Endodermal cell (in vitro differentiated cells): ENCODE measurements at regions not wholly inside any gene's neighbourhood (a gene's known extent, or its start where the extent isn't known, plus 50 kb on each side); places are given as distances from the start of the nearest gene placed in this dataset.

Experiments
- DNase-seq: peaks from one replicate; pipeline ENCODE4 v3.0.0-alpha.2; 2017
- H3K27ac ChIP-seq: 2 replicates; pipeline ENCODE4 v1.5.1; 2013; ENCODE audit warnings: mild to moderate bottlenecking, low read depth, low read length, moderate library complexity
- H3K27me3 ChIP-seq: 2 replicates; pipeline ENCODE4 v1.6.1; 2013; ENCODE audit warnings: mild to moderate bottlenecking, low read length, moderate library complexity; ENCODE audit not compliant: insufficient read depth, control insufficient read depth, poor library complexity, severe bottlenecking
- H3K36me3 ChIP-seq: 2 replicates; pipeline ENCODE4 v1.7.0; 2013; ENCODE audit warnings: mild to moderate bottlenecking, low read length, moderate library complexity; ENCODE audit not compliant: control insufficient read depth, insufficient read depth
- H3K4me1 ChIP-seq: one replicate; pipeline ENCODE4 v1.7.0; 2013; ENCODE audit warnings: low read length; ENCODE audit not compliant: control insufficient read depth, insufficient read depth
- H3K4me3 ChIP-seq: 2 replicates; pipeline ENCODE4 v1.5.1; 2013; ENCODE audit warnings: mild to moderate bottlenecking, low read length, moderate library complexity
- H3K9ac ChIP-seq: 2 replicates; pipeline ENCODE4 v1.6.1; 2013; ENCODE audit warnings: mild to moderate bottlenecking, low read length, moderate library complexity; ENCODE audit not compliant: poor library complexity, severe bottlenecking; ENCODE audit errors: extremely low read depth
- H3K9me3 ChIP-seq: 2 replicates; pipeline ENCODE4 v1.6.1; 2013; ENCODE audit warnings: mild to moderate bottlenecking, low read length, moderate library complexity; ENCODE audit not compliant: control insufficient read depth
- H3K27ac Mint-ChIP-seq: 2 replicates; pipeline ENCODE4 v1.8.0; 2020; ENCODE audit warnings: mixed read lengths
- H3K27me3 Mint-ChIP-seq: 2 replicates; pipeline ENCODE4 v1.8.0; 2021; ENCODE audit warnings: mild to moderate bottlenecking, mixed read lengths; ENCODE audit not compliant: insufficient read depth
- H3K36me3 Mint-ChIP-seq: 2 replicates; pipeline ENCODE4 v1.8.0; 2020; ENCODE audit warnings: low read depth, mixed read lengths
- H3K4me1 Mint-ChIP-seq: 2 replicates; pipeline ENCODE4 v1.8.0; 2020; ENCODE audit warnings: mixed read lengths
- H3K4me3 Mint-ChIP-seq: 2 replicates; pipeline ENCODE4 v1.8.0; 2020; ENCODE audit warnings: mild to moderate bottlenecking, moderate library complexity, mixed read lengths
- H3K9me3 Mint-ChIP-seq: 2 replicates; pipeline ENCODE4 v1.8.0; 2020; ENCODE audit warnings: mild to moderate bottlenecking, mixed read lengths
- CTCF ChIP-seq: fragments of 200-600 bp; sonication (generic); conservative IDR thresholded peaks from 2 replicates; pipeline ENCODE4 v1.5.0; 2021; ENCODE audit warnings: antibody characterized with exemption, mild to moderate bottlenecking
- WGBS, 2 experiments: methylation state at CpG; one replicate each; pipeline versions ENCODE4 v1.1.5 to v1.1.7; 2013; ENCODE audit warnings: missing lambda C conversion rate in 2 of 2, mixed read lengths in 1 of 2; ENCODE audit not compliant: insufficient coverage in 1 of 2, insufficient read length in 1 of 2; 5-methylcytosine and 5-hydroxymethylcytosine counted together

DNA sequence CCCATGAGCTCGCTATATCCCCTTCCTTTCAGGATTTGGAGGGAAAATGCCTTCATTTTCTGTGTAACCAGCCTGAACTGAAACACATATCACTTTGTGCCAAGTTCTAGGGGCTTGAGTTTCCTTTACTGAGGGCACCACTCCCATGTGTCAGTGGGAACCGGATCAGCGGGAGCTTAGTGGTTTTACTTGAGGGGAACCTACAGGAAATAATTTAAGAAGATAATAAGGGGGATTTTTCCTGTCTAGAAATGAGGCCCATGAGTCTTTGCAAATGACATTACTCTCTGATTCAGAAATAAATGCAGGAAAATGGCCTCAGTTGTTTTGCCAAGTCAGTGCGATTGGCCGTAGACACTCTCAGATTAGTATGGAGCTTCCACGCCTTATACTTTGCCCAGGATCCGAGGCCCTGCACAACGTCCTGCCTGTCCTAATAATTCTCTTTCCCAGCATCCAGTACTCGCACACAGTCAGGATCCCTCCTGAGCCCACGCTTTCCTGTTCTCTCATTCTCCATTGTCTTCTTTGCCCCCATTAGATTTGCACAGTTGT, 86.4 kb upstream of the LYZL1 start:
- Histone ChIP-seq H3K27ac (no peak overlapping the region), H3K9ac (no peak overlapping the region), H3K36me3 (no peaks in the 10 kb centered on the region), H3K27me3 (no peaks in the 10 kb centered on the region), H3K4me3 (no peak overlapping the region), H3K4me1 (no peaks in the 10 kb centered on the region), H3K9me3 (no peaks in the 10 kb centered on the region)
- Mint-ChIP-seq H3K27me3 (no peaks in the 10 kb centered on the region), H3K36me3 (no peaks in the 10 kb centered on the region), H3K4me3 (no peak overlapping the region), H3K27ac (no peak overlapping the region), H3K4me1 (peaks cover 17% of the 10 kb centered on the region), H3K9me3 (no peaks in the 10 kb centered on the region)
- no peak for TF ChIP-seq CTCF
- WGBS, 2 experiments: 94 to 95% methylated on average over 8 to 10 of the region's 10 CpGs
- DNase-seq: no peak

- Histone ChIP-seq H3K9me3 (no peaks in the 10 kb centered on the region), H3K27ac (peak overlapping the region; percentile 4), H3K9ac (no peak overlapping the region), H3K4me1 (no peaks in the 10 kb centered on the region), H3K36me3 (no peaks in the 10 kb centered on the region), H3K4me3 (no peak overlapping the region), H3K27me3 (no peaks in the 10 kb centered on the region)
- no peak for TF ChIP-seq CTCF
- Mint-ChIP-seq H3K4me3 (no peak overlapping the region), H3K4me1 (peaks cover 17% of the 10 kb centered on the region), H3K27me3 (no peaks in the 10 kb centered on the region), H3K36me3 (no peaks in the 10 kb centered on the region), H3K9me3 (no peaks in the 10 kb centered on the region), H3K27ac (no peak overlapping the region)
- no peak for DNase-seq
- 95 to 97% methylated on average over 3 of the region's 3 CpGs for WGBS, 2 experiments
These were observed 85.4 kb upstream of the LYZL1 start for GRCh38 chr10:29203432-29203831.

DNA sequence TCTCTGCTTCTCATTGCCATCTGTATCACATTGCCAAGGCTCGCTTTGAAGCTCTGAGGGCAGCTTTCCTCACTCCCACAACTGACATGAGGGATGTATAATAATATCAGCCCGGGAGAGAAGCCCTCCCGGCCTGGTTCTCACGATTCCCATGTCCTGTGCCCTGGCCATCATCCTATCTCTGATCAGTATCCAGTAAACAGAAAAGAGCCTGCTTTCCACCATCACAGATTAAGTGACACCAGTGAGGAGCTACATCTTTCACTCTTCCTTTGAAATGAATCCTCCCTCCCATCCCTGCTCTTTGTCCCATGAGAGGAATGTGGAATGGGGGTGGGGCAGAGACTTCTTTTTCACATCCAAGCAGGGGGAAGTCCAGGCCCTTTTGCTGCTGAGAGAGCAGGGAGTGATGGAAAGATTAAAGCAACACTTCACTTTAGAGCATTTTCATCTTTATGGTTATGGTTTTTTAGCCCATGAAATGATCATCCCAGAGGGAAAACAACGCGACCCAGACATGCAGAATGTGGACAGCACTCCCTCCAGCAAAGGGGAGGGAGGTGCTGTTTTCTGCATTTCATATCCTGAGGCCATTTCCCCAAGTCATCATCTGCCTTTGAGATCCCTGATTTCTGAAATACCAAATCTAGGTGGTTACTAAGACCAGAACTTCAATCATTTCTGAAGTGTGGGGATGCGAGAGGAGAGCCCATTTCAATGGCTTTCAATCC, 84.6 kb upstream of the LYZL1 start:
- Histone ChIP-seq H3K27ac (peak overlapping the region; percentile 4), H3K4me1 (no peaks in the 10 kb centered on the region), H3K9me3 (peaks cover 5% of the 10 kb centered on the region), H3K27me3 (no peaks in the 10 kb centered on the region), H3K9ac (no peak overlapping the region), H3K4me3 (no peak overlapping the region), H3K36me3 (no peaks in the 10 kb centered on the region)
- H3K4me3 Mint-ChIP-seq: no peak overlapping the region
- peak overlapping the region; percentile 62 for H3K27ac Mint-ChIP-seq
- no peaks in the 10 kb centered on the region for H3K36me3 Mint-ChIP-seq
- no peaks in the 10 kb centered on the region for H3K9me3 Mint-ChIP-seq
- no peak for TF ChIP-seq CTCF
- H3K27me3 Mint-ChIP-seq: no peaks in the 10 kb centered on the region
- DNase-seq: peak; percentile 77
- 71 to 81% methylated on average over 1 to 7 of the region's 7 CpGs for WGBS, 2 experiments
- H3K4me1 Mint-ChIP-seq: peaks cover 17% of the 10 kb centered on the region
